A673 (cell line): ENCODE measurements at regions not wholly inside any gene's neighbourhood (a gene's known extent, or its start where the extent isn't known, plus 50 kb on each side); places are given as distances from the start of the nearest gene placed in this dataset.

ENCODE experiments used
- CTCF ChIP-seq: fragments of 300-800, 200-600 bp; sonication (generic); conservative IDR thresholded peaks from 2 replicates; pipeline ENCODE4 v1.5.1; 2017; ENCODE audit warnings: low read depth, mild to moderate bottlenecking, antibody characterized with exemption, low read length, moderate library complexity, mixed read lengths
- EZH2 ChIP-seq: fragments of 200-600 bp; sonication (generic); IDR thresholded peaks from 2 replicates; pipeline ENCODE4 v1.6.1; 2017; ENCODE audit warnings: borderline replicate concordance, low read depth, mild to moderate bottlenecking, mixed read lengths, antibody characterized with exemption, low read length; ENCODE audit not compliant: poor library complexity, severe bottlenecking

GRCh38 chr13:19062019-19062646, 119.5 kb downstream of the TUBA3C start:
- TF ChIP-seq EZH2 (no peak), CTCF (no peak)
